Nephron progenitor cell (in vitro differentiated cells): ENCODE measurements at regions not wholly inside any gene's neighbourhood (a gene's known extent, or its start where the extent isn't known, plus 50 kb on each side); places are given as distances from the start of the nearest gene placed in this dataset.
A peak's percentile ranks its signal among the peaks of the same experiment; 100 is the strongest.

Experiments
- DNase-seq: peaks from one replicate; pipeline ENCODE4 v3.0.0; 2021
- H3K27ac Mint-ChIP-seq: 2 replicates; pipeline ENCODE4 v1.8.0; 2021; ENCODE audit warnings: mild to moderate bottlenecking, moderate library complexity, mixed read lengths
- H3K27me3 Mint-ChIP-seq: 2 replicates; pipeline ENCODE4 v1.8.0; 2021; ENCODE audit warnings: mild to moderate bottlenecking, low read depth, mixed read lengths; ENCODE audit not compliant: poor library complexity
- H3K36me3 Mint-ChIP-seq: 2 replicates; pipeline ENCODE4 v1.8.0; 2021; ENCODE audit warnings: low read depth, mixed read lengths
- H3K4me1 Mint-ChIP-seq: 2 replicates; pipeline ENCODE4 v1.8.0; 2021; ENCODE audit warnings: mixed read lengths
- H3K4me3 Mint-ChIP-seq: 2 replicates; pipeline ENCODE4 v1.8.0; 2021; ENCODE audit warnings: mild to moderate bottlenecking, moderate library complexity, mixed read lengths
- H3K9me3 Mint-ChIP-seq: 2 replicates; pipeline ENCODE4 v1.8.0; 2021; ENCODE audit warnings: mild to moderate bottlenecking, moderate library complexity, mixed read lengths
- CTCF ChIP-seq: fragments of 200-600 bp; sonication (generic); IDR thresholded peaks from 2 replicates; pipeline ENCODE4 v1.5.0; 2021; ENCODE audit warnings: antibody characterized with exemption

- H3K4me3 Mint-ChIP-seq = no peak overlapping the region
- H3K4me1 Mint-ChIP-seq = peaks cover 25% of the 10 kb centered on the region
- peaks cover 24% of the 10 kb centered on the region for H3K9me3 Mint-ChIP-seq
- no peak for DNase-seq
- H3K27ac Mint-ChIP-seq = peak overlapping the region; percentile 33
- peaks cover 5% of the 10 kb centered on the region for H3K27me3 Mint-ChIP-seq
- TF ChIP-seq CTCF = no peak
- no peaks in the 10 kb centered on the region for H3K36me3 Mint-ChIP-seq
Measured at GRCh38 chr21:31609081-31609480, 50.4 kb upstream of the SOD1 start.

GRCh38 chr21:31607791-31608190, 51.7 kb upstream of the SOD1 start:
- Mint-ChIP-seq H3K9me3 (peaks cover 24% of the 10 kb centered on the region), H3K4me3 (no peak overlapping the region), H3K4me1 (peaks cover 25% of the 10 kb centered on the region), H3K27ac (no peak overlapping the region), H3K27me3 (peaks cover 11% of the 10 kb centered on the region), H3K36me3 (no peaks in the 10 kb centered on the region)
- no peak for DNase-seq
- TF ChIP-seq CTCF = no peak

GRCh38 chr21:31606081-31606874, 53.2 kb upstream of the SOD1 start:
- H3K27ac Mint-ChIP-seq = no peak overlapping the region
- TF ChIP-seq CTCF = no peak
- peaks cover 24% of the 10 kb centered on the region for H3K4me1 Mint-ChIP-seq
- peaks cover 20% of the 10 kb centered on the region for H3K9me3 Mint-ChIP-seq
- H3K27me3 Mint-ChIP-seq = peaks cover 11% of the 10 kb centered on the region
- H3K36me3 Mint-ChIP-seq = no peaks in the 10 kb centered on the region
- no peak for DNase-seq
- no peak overlapping the region for H3K4me3 Mint-ChIP-seq

GRCh38 chr21:31604591-31605190, 54.8 kb upstream of the SOD1 start:
- Mint-ChIP-seq H3K4me3 (no peak overlapping the region), H3K36me3 (no peaks in the 10 kb centered on the region), H3K9me3 (peaks cover 14% of the 10 kb centered on the region), H3K4me1 (peaks cover 16% of the 10 kb centered on the region), H3K27ac (no peak overlapping the region), H3K27me3 (peaks cover 9% of the 10 kb centered on the region)
- peak; percentile 88 for TF ChIP-seq CTCF
- DNase-seq = peak; percentile 81

GRCh38 chr21:31599563-31599962, 59.9 kb upstream of the SOD1 start:
- Mint-ChIP-seq H3K27ac (no peak overlapping the region), H3K9me3 (peaks cover 25% of the 10 kb centered on the region), H3K27me3 (peaks cover 15% of the 10 kb centered on the region), H3K4me3 (no peak overlapping the region), H3K4me1 (peaks cover 18% of the 10 kb centered on the region), H3K36me3 (peaks cover 10% of the 10 kb centered on the region)
- TF ChIP-seq CTCF = no peak
- DNase-seq = no peak
